ENCODE measurements at regions not wholly inside any gene's neighbourhood (a gene's known extent, or its start where the extent isn't known, plus 50 kb on each side); places are given as distances from the start of the nearest gene placed in this dataset.

DNA sequence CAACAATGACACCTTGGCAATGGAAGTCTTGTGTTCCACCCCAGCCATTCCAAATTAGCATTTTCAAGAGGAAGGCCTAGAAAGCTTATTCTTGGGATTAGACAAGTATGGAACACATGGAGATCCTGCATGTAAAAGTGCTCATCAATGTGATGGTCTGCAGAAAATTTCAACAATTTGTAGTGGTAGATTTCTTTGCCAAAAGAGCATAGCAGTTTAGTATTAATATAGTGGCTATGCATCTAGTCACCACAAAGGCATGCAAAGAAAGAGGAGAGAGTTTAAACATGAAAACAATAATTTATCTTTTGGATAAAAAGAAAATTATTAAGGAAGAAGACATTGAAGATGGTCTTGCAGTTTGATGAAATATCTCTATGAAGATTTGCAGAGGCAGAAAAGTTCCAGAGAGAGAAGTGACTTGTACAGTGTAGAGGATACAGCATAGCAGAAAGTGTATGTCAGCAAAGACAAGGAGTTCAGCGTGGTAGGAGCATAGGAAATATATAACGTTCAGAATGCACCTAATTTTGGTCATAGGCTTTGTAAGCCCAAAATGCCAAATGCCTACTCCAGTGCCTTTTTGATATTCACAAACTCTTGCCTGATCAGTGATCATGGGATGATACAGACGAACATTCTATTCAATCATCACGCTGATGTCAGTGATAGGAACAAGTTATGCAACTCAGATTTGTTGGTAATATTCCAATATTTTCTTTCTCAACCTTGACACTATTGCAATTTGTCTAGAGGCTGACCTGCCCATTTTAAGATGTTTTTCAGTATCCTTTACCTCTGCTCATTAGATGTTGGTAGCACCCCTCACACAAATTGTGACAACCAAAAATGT lies 727.9 kb upstream of the SOX9 start:
- DNase-seq (no peak), ATAC-seq (no peak)
- no peaks in the 10 kb centered on the region for H3K36me3 ChIP-seq
- H3K4me3 ChIP-seq: no peak overlapping the region
- intact Hi-C loops (cut with DNase I): no loop called here
- no peaks in the 10 kb centered on the region for H3K9me3 ChIP-seq
- H3K4me1 ChIP-seq: no peaks in the 10 kb centered on the region
- no peak overlapping the region for H3K27ac ChIP-seq
- 46% methylated on average over 4 of the region's 4 CpGs for WGBS (ENCODE audit: insufficient coverage, low coverage, low lambda C conversion rate, missing lambda C conversion rate)
- no peak for TF ChIP-seq POLR2A (IDR thresholded peaks at IDR 0.05)
- TF ChIP-seq, protein P1, sequence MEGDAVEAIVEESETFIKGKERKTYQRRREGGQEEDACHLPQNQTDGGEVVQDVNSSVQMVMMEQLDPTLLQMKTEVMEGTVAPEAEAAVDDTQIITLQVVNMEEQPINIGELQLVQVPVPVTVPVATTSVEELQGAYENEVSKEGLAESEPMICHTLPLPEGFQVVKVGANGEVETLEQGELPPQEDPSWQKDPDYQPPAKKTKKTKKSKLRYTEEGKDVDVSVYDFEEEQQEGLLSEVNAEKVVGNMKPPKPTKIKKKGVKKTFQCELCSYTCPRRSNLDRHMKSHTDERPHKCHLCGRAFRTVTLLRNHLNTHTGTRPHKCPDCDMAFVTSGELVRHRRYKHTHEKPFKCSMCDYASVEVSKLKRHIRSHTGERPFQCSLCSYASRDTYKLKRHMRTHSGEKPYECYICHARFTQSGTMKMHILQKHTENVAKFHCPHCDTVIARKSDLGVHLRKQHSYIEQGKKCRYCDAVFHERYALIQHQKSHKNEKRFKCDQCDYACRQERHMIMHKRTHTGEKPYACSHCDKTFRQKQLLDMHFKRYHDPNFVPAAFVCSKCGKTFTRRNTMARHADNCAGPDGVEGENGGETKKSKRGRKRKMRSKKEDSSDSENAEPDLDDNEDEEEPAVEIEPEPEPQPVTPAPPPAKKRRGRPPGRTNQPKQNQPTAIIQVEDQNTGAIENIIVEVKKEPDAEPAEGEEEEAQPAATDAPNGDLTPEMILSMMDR (IDR thresholded peaks at IDR 0.05): no peak
- no peaks in the 10 kb centered on the region for H3K27me3 ChIP-seq

DNA sequence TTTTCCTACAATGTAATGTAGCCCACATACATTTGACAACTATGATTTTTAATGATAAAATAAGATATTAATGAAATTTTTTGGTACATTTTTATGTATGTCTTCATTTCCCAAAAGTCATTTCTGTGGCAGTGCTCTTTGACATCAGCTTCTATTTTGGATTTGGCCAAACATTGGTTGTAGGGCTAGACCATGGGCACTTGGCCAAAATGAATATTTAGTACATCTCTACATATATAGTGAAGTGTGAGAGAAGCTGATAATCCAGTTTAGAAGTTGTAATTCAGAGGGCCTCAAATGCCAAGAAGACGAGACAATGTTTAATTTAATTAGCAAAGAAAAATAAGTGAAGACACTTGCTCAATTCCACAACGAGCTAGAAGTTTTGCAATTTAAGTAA lies 724.9 kb upstream of the SOX9 start:
- no peaks in the 10 kb centered on the region for H3K27me3 ChIP-seq
- DNase-seq (no peak), ATAC-seq (no peak)
- no peak overlapping the region for H3K27ac ChIP-seq
- intact Hi-C loops (cut with DNase I): no loop called here
- H3K36me3 ChIP-seq: no peaks in the 10 kb centered on the region
- no peaks in the 10 kb centered on the region for H3K4me1 ChIP-seq
- no peak overlapping the region for H3K4me3 ChIP-seq
- TF ChIP-seq POLR2A (IDR thresholded peaks at IDR 0.05): no peak
- TF ChIP-seq, protein P1 (IDR thresholded peaks at IDR 0.05): no peak
- 27% methylated on average over 2 of the region's 2 CpGs for WGBS (ENCODE audit: insufficient coverage, low coverage, low lambda C conversion rate, missing lambda C conversion rate)
- H3K9me3 ChIP-seq: no peaks in the 10 kb centered on the region

DNA sequence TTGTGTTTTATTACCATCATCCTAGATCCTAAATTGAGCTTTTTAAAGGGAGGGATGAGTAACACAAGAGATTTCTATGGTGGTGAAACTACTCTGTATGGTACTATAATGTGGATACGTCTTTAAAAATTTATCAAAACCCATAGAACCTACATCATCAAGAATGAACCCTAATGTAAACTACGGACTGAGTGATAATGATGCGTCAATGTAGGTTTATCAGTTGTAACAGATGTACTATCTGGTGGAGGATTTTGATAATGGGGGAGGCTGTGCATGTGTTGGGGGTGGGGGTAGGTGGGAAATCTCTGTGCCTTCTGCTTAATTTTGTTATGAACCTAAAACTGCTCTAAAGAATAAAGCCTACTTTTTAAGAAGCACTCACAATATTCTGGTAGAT lies 724.1 kb upstream of the SOX9 start:
- ATAC-seq: no peak
- WGBS (ENCODE audit: insufficient coverage, low coverage, low lambda C conversion rate, missing lambda C conversion rate): 47% methylated on average over 3 of the region's 3 CpGs
- H3K27ac ChIP-seq: no peak overlapping the region

DNA sequence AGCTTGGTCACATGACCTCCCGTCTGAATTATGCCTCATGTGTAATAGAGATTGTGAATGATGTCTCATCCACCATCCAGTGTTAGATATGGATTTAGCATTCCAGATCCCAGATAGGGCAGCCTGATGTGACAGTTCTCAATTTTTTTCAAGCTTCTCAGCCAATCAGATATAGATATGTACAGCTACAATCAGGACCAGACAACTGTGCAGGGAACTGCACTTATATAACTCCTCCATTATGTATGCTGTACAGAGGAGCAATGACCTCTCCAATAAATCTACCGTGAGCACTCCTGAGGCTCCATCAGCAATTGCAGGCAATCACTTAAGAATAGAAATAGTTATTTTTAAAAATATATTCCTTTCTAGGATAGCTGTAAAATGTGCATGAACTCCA lies 722.8 kb upstream of the SOX9 start:
- no peak for ATAC-seq
- Histone ChIP-seq H3K27ac (no peak overlapping the region), H3K27me3 (no peaks in the 10 kb centered on the region)

More for the DNA sequence above, 724.1 kb upstream of the SOX9 start:
- Histone ChIP-seq H3K36me3 (no peaks in the 10 kb centered on the region), H3K4me1 (no peaks in the 10 kb centered on the region), H3K9me3 (no peaks in the 10 kb centered on the region), H3K27me3 (no peaks in the 10 kb centered on the region), H3K4me3 (no peak overlapping the region)
- TF ChIP-seq POLR2A (IDR thresholded peaks at IDR 0.05): no peak
- TF ChIP-seq, protein P1 (IDR thresholded peaks at IDR 0.05): no peak
- intact Hi-C loops (cut with DNase I): no loop called here
- no peak for DNase-seq

More for the DNA sequence above, 722.8 kb upstream of the SOX9 start:
- WGBS (ENCODE audit: insufficient coverage, low coverage, low lambda C conversion rate, missing lambda C conversion rate): 78% methylated on average over 2 of the region's 2 CpGs
- Histone ChIP-seq H3K4me1 (no peaks in the 10 kb centered on the region), H3K4me3 (no peak overlapping the region), H3K9me3 (no peaks in the 10 kb centered on the region), H3K36me3 (no peaks in the 10 kb centered on the region)
- intact Hi-C loops (cut with DNase I): no loop called here
- TF ChIP-seq POLR2A (IDR thresholded peaks at IDR 0.05): no peak
- TF ChIP-seq, protein P1 (IDR thresholded peaks at IDR 0.05): no peak
- no peak for DNase-seq
